GM21529 (cell line): ENCODE measurements at regions not wholly inside any gene's neighbourhood (a gene's known extent, or its start where the extent isn't known, plus 50 kb on each side); places are given as distances from the start of the nearest gene placed in this dataset.

ENCODE experiments used
- ATAC-seq: cut with Tn5 transposase; IDR thresholded peaks from one replicate; pipeline ENCODE4 v1.9.1; 2021; ENCODE audit not compliant: unreplicated experiment

GRCh38 chr9:14560194-14560593 lies 133.0 kb downstream of the ZDHHC21 start:
- ATAC-seq: peak; percentile 70

- ATAC-seq: no peak
Observed at GRCh38 chr9:14554886-14555285, 138.3 kb downstream of the ZDHHC21 start.

- ATAC-seq: no peak
Observed at GRCh38 chr9:14547245-14548060, 145.8 kb downstream of the ZDHHC21 start.

- ATAC-seq: no peak
Observed at GRCh38 chr9:14546693-14547092, 146.5 kb downstream of the ZDHHC21 start.

- no peak for ATAC-seq
Observed at GRCh38 chr9:14542071-14542470, 151.2 kb downstream of the ZDHHC21 start.

DNA sequence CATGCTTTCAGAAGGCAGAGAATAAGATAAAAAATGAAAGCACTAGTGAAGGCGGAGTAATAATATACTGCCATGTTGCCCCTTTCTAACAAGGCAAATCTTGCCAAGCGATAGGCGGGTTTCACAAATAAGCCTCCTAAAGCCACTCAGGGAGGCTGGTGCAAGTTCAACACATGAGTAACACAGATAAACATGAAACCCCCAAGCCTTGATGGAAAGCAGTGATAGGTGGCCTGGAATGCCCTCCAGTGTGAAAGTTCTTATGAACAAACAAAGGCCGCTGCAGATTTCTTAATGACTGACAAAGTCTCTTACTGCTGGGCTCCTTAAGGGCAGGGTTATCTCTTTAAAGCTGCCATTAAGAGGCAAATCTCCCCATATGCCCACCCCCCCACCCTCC lies 154.7 kb downstream of the ZDHHC21 start:
- no peak for ATAC-seq

- peak; percentile 42 for ATAC-seq
Observed at GRCh38 chr9:14535161-14535955, 157.9 kb downstream of the ZDHHC21 start.

DNA sequence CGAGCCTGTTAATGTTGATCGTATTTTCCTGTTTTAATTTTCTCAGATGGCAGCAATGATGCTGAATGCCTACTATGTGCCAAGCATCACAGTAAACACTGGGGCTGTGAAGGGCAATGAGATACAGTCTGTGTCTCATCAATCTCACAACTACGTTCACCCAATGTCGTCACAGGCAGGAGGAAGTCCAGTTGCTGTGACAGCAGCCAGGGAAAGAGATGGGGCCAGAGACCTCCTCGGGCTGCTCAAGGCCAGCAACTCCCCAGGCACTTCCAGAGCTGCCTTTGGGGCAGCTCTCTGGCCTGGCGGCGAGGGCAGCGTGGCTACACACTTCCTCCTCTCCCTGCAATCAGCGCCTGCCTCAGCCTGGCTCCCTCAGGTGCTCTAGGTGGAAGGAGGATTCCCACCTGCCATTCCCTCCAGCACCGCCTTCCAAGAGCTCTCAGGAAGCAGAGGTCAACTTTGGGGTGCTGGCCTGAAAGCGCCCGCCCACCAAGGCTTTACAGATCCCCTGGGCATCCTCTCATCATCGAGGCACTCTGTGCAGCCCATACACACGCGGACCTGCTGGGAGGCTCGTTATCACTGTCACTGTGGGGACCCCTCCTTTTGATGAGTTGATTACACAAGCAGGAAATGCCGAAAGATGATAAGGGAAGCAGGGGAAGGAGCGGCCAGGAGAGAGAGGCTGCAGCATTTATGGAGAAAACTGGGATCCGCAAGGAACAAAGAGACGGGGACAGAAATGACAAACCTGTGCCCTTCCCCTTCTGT lies 159.2 kb downstream of the ZDHHC21 start:
- no peak for ATAC-seq

- no peak for ATAC-seq
Observed at GRCh38 chr9:14532456-14533115, 160.6 kb downstream of the ZDHHC21 start.

DNA sequence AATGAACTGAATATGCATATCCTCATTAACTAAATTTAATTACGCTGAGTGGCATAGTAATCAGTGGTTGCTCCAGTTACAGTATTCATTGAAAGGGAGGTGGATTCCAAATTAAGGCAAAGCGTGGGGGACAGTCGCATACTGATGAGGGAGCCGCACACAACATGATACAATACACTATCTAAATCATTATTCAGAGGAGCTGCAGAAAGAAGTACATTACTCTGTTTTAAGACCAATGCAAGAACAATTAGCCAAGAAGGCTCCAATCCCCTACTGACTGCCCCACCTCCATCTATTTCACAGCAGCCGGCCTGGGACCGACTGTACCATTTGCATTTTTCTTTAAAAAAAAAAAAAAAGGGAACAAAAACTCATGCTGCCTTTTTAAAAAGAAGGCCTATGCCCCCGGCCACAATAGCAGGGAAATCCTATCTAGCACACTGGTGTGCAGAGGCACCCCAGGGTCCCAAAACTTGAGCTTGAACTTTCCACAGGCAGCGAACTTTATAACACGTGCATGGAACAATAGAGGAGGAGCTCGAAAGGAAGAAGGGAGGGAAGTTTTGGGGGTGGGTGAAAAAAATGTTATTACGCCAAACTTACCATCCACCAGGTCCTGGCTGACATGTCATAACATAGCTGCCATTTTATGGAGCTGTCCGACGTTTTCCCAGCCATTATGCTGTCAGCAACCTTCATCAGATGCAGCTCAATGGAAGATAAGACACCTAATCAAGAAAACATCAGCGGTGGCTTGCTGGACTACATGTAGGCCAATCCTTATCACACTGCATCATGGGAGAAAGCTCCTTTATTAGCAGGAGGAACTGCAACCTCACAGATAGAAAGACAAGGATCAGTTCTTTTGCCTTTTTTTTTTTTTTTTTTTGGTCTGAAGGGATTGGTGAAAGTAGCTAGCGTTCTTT lies 161.6 kb downstream of the ZDHHC21 start:
- no peak for ATAC-seq

GRCh38 chr9:14530841-14531240 lies 162.4 kb downstream of the ZDHHC21 start:
- ATAC-seq: no peak

- ATAC-seq: no peak
Observed at GRCh38 chr9:14530366-14530765, 162.9 kb downstream of the ZDHHC21 start.

GRCh38 chr9:14529629-14530028 lies 163.6 kb downstream of the ZDHHC21 start:
- ATAC-seq: no peak

DNA sequence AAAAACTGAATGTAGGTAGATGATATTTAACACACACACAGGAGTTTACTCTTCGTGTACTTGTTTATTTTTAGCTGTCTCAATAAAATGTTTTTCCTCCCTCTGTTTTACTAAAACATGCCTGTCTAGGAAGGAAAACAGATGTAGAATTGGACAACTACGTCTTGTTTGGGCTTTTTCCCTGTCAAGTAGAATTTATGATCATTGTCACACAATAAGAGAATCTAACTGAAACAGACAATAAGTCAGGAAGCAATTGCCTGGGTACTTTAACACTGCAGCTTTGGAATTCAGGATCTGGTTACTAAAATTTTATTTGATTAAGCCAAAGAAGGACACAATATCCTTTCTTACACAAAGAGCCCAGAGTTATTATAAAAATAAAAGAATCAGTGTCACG lies 164.2 kb downstream of the ZDHHC21 start:
- ATAC-seq: no peak

DNA sequence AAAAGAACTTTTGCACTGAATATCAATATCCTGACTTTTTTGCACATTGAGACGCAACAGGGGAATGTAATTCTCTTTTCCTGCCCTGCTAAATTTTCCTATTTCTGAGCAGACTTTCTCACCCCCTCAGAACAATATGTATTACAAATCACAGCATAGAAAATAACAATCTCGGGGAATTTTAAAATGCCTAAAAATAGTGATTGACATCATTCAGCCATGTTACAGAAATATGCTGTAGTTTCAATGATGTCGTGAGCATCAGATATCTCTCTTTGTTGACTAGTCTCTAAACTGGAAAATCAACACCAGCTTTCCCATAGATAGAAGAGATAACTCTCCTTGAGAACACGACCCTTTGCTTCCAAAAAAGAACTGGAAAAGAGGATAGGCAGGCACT lies 166.7 kb downstream of the ZDHHC21 start:
- ATAC-seq: no peak

DNA sequence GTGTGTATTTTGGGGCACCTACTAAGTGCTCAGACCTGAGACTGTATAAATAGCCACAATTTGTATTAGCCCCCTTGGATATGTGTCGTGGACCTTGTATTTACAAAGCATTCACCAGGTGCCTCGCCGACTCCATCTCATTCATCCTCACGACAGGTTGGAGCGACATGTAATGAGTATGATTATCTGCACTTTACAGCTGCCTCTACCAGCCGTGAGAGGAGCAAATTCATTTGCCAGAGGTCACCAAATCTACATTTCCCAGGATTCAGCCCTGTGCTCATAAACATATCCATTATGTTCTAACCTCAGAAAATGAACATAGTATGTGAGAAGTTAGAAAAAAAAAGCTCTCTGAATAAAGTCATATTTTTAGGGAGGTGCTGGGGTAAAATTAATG lies 167.4 kb downstream of the ZDHHC21 start:
- no peak for ATAC-seq

DNA sequence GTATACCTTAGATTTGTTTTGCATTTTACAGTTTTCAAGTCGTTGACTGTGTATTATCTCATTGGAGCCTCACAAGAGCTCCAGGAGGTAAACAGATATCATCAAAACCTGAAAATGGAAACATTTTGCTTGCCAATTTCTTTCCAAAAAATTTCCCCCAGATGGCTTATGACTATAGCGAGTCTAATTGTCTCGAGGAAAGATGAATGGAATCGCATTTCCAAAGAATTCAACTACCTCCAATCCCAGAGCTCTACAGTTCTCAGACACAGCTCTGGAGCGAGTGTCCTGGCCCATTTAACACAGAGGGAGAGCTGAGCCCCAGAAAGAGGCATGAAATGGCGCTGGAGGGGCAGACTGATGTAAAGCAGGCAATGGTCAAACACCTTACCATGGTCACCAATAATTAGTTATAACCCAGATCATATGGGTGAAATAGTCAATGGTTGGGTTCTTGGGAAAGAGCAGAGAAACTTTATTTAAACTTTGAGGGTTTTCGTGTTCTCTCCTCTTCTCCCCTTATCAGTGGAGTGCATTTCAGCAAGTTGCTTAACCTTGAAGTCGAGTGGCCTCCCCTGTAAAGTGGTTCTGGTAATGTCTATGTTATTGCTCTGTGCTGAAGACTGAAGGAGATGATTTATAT lies 168.2 kb downstream of the ZDHHC21 start:
- no peak for ATAC-seq

DNA sequence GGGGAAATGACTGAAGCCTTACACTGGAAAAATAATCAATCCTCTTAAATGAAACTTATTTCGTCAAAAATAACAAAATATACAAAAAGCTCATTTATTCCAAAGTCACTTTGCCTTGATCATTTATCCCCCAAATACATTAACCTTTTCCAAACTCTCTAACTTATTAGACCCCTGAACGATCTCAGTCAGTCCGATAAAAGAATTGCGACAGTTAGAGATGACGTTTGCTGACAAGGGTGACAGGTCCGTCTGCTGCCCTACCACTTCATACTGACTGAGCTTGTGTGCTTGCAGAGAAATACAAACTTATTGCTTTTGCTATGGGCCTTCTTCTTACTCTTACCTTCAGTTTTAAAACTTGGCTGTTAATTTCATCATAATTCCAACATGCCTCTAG lies 169.7 kb downstream of the ZDHHC21 start:
- ATAC-seq: no peak

DNA sequence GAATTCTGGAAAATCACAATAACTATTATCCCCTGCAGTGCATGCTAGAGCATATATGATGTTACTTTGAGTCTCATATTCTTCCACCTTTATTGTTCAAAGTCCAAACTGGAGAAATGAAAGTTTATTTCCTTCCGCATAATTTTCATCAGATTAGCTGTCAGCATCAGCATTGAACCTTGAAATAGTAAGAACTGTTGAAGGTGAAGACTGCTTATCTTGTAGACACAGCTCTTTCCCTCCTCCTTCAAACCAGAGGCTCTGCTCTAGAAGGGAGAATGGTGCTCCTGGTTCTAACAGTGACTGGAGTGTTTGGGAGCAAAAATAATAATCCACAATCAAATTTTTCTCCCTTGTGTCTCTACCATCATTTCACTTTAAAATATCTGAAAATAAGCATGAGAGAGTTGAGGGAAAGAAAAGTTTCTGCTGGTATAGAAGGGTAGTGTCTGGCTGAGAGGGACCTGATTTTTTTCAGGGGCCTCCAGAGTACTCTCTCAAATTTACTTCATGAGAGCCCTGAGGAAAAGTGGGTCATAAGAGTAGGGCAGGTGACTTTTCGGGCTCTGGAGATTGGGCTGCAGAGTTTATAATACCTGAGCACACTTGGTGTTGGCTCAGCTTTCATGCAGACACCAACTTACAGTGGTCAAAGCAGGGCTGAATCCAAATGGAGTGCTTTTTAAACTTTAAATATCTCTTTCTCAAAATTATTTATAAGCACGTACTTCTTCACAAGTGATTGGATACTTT lies 170.4 kb downstream of the ZDHHC21 start:
- ATAC-seq: no peak
